Panc1 (cell line): ENCODE measurements at regions not wholly inside any gene's neighbourhood (a gene's known extent, or its start where the extent isn't known, plus 50 kb on each side); places are given as distances from the start of the nearest gene placed in this dataset.
"Not testable (repeated sequence)": the region's sequence is repeated elsewhere in the genome, so short reads cannot be mapped to it uniquely, and the experiment has no call there.

Experiments used
- ATAC-seq: fragments of 200-7000 bp; cut with Tn5 transposase; 2 replicates; pipeline ENCODE4 v1.9.1; 2020; ENCODE audit warnings: mild to moderate bottlenecking, moderate library complexity
- BruUV-seq: library from RNA; stranded (reverse); fragments of 400-500 nt; replicated peaks from 2 replicates; lab custom pipeline; 2021; lab: Mats Ljungman, UMichigan
- CTCF ChIA-PET: fragments of 300-600 bp; sonication (Branson Sonifier 250); formaldehyde crosslinking; loops from one replicate; lab custom pipeline; 2022; ENCODE audit warnings: antibody characterized with exemption; lab: Charles Lee
- POLR2A ChIA-PET: fragments of 300-600 bp; sonication (Branson Sonifier 250); formaldehyde crosslinking; loops from one replicate; lab custom pipeline; 2022; ENCODE audit warnings: antibody characterized with exemption; lab: Charles Lee
- DNase-seq: peaks from one replicate; pipeline ENCODE4 v3.0.0-alpha.2; 2010; ENCODE audit warnings: low read depth, low spot score
- H3K27ac ChIP-seq: 2 replicates; pipeline ENCODE4 v1.5.1; 2011; ENCODE audit warnings: mild to moderate bottlenecking, low read length, inconsistent platforms
- H3K27me3 ChIP-seq: fragments of 200-500 bp; sonication (Bioruptor generic); 2 replicates; pipeline ENCODE4 v1.6.0; 2014; ENCODE audit warnings: low read length, inconsistent platforms; ENCODE audit not compliant: control insufficient read depth, insufficient read depth
- H3K36me3 ChIP-seq: fragments of 200-500 bp; sonication (Bioruptor generic); 2 replicates; pipeline ENCODE4 v1.5.1; 2014; ENCODE audit warnings: inconsistent platforms, mild to moderate bottlenecking, low read length, moderate library complexity; ENCODE audit not compliant: control insufficient read depth, insufficient read depth
- H3K4me1 ChIP-seq: 2 replicates; pipeline ENCODE4 v1.5.1; 2011; ENCODE audit warnings: inconsistent platforms, mild to moderate bottlenecking, low read length, moderate library complexity; ENCODE audit not compliant: control insufficient read depth, insufficient read depth
- H3K4me3 ChIP-seq, 2 experiments: 2 replicates each; pipeline ENCODE4 v1.5.1; 2011 to 2012; ENCODE audit warnings: low read depth in 2 of 2, low read length in 2 of 2, mild to moderate bottlenecking in 2 of 2, inconsistent platforms in 1 of 2, moderate library complexity in 1 of 2
- H3K9me3 ChIP-seq: fragments of 200-500 bp; sonication (Bioruptor generic); 2 replicates; pipeline ENCODE4 v1.5.1; 2014; ENCODE audit warnings: low read depth, mild to moderate bottlenecking, inconsistent platforms, low read length, moderate library complexity; ENCODE audit not compliant: control insufficient read depth, insufficient read depth
- CTCF ChIP-seq: fragments of 450-650 bp; IDR thresholded peaks from 2 replicates; pipeline ENCODE4 v1.5.1; 2017; ENCODE audit warnings: mild to moderate bottlenecking
- POLR2AphosphoS5 ChIP-seq: IDR thresholded peaks from 2 replicates; pipeline ENCODE4 v1.6.1; 2012; ENCODE audit warnings: mild to moderate bottlenecking, low read depth, low read length, moderate library complexity
- REST ChIP-seq, 2 experiments: IDR thresholded peaks; 2 replicates each; pipeline ENCODE4 v1.6.1; 2011 to 2012; ENCODE audit warnings: low read depth in 2 of 2, control low read depth in 1 of 2, low read length in 1 of 2, mild to moderate bottlenecking in 1 of 2, moderate library complexity in 1 of 2; ENCODE audit not compliant: insufficient read depth in 1 of 2
- SIN3A ChIP-seq: IDR thresholded peaks from 2 replicates; pipeline ENCODE4 v1.6.1; 2012; ENCODE audit warnings: low read depth, mild to moderate bottlenecking, low read length, moderate library complexity, borderline replicate concordance; ENCODE audit not compliant: insufficient read depth
- TCF7L2 ChIP-seq: IDR thresholded peaks from 2 replicates; pipeline ENCODE4 v1.6.1; 2011; ENCODE audit warnings: mild to moderate bottlenecking, low read depth, low read length, inconsistent platforms
- in situ Hi-C: cut with HindIII; loops from 2 replicates; pipeline ENCODE4 v1.10.0; 2016; ENCODE audit warnings: low sequenced_read_pairs, low pct_unique_long_range_greater_than_20kb
- intact Hi-C: fragments of 100-400 bp; cut with micrococcal nuclease; formaldehyde crosslinking; loops from one replicate; pipeline ENCODE4 v1.10.0; 2022; ENCODE audit not compliant: unreplicated experiment

GRCh38 chr7:108669958-108670357 lies 100.3 kb downstream of the DNAJB9 start:
- in situ Hi-C loops (no loop called here), intact Hi-C loops (no loop called here)
- ATAC-seq: no peak
- DNase-seq: no peak
- H3K4me3 ChIP-seq: no peak overlapping the region
- ChIA-PET POLR2A (no interaction called here), CTCF (no interaction called here)
- no peak overlapping the region for H3K27ac ChIP-seq
- H3K9me3 ChIP-seq: no peaks in the 10 kb centered on the region
- no peaks in the 10 kb centered on the region for H3K36me3 ChIP-seq
- H3K27me3 ChIP-seq: no peaks in the 10 kb centered on the region
- TF ChIP-seq CTCF (no peak), SIN3A (no peak), REST (IDR thresholded peaks at IDR 0.05; ENCODE audit: insufficient read depth in 1 of 2, low read depth in 2 of 2, low read length in 1 of 2) (no peak), TCF7L2 (no peak), POLR2AphosphoS5 (no peak)
- no peaks in the 10 kb centered on the region for H3K4me1 ChIP-seq
- no TSS peak for BruUV-seq

- H3K27ac ChIP-seq, POLR2A ChIA-PET, intact Hi-C loops, H3K4me1 ChIP-seq, H3K4me3 ChIP-seq, H3K36me3 ChIP-seq, ATAC-seq, DNase-seq, H3K27me3 ChIP-seq, in situ Hi-C loops, CTCF ChIA-PET, H3K9me3 ChIP-seq, BruUV-seq: not testable (repeated sequence)
Measured at GRCh38 chr7:108673699-108674098, 104.0 kb downstream of the DNAJB9 start.

- POLR2A ChIA-PET: no interaction called here
- CTCF ChIA-PET: no interaction called here
- H3K27me3 ChIP-seq: no peaks in the 10 kb centered on the region
- H3K9me3 ChIP-seq: no peaks in the 10 kb centered on the region
- in situ Hi-C loops (no loop called here), intact Hi-C loops (no loop called here)
- H3K4me1 ChIP-seq: no peaks in the 10 kb centered on the region
- no peak for ATAC-seq
- no peak overlapping the region for H3K27ac ChIP-seq
- no TSS peak for BruUV-seq
- TF ChIP-seq POLR2AphosphoS5: no peak
- TF ChIP-seq SIN3A: no peak
- TF ChIP-seq REST (IDR thresholded peaks at IDR 0.05; ENCODE audit: insufficient read depth in 1 of 2, low read depth in 2 of 2, low read length in 1 of 2): no peak
- no peak for TF ChIP-seq TCF7L2
- TF ChIP-seq CTCF: no peak
- H3K36me3 ChIP-seq: no peaks in the 10 kb centered on the region
- H3K4me3 ChIP-seq: no peak overlapping the region
- DNase-seq: no peak
Measured at GRCh38 chr7:108684629-108685028, 115.0 kb downstream of the DNAJB9 start.
